BE2C (cell line): ENCODE measurements at regions not wholly inside any gene's neighbourhood (a gene's known extent, or its start where the extent isn't known, plus 50 kb on each side); places are given as distances from the start of the nearest gene placed in this dataset.
"Not testable (repeated sequence)": the region's sequence is repeated elsewhere in the genome, so short reads cannot be mapped to it uniquely, and the experiment has no call there.

Experiments used
- DNase-seq: peaks from one replicate; pipeline ENCODE4 v3.0.0-alpha.2; 2020
- H3K27me3 ChIP-seq: fragments of 250-450 bp; sonication (Bioruptor Pico); 2 replicates; pipeline ENCODE4 v1.5.1; 2020; ENCODE audit warnings: mild to moderate bottlenecking
- H3K36me3 ChIP-seq: fragments of 250-450 bp; sonication (Bioruptor Pico); 2 replicates; pipeline ENCODE4 v1.5.1; 2020; ENCODE audit warnings: mild to moderate bottlenecking
- H3K4me1 ChIP-seq: fragments of 250-450 bp; sonication (Bioruptor Pico); 2 replicates; pipeline ENCODE4 v1.5.1; 2020
- H3K4me3 ChIP-seq: 2 replicates; pipeline ENCODE4 v1.5.1; 2011; ENCODE audit warnings: low read depth, low read length
- H3K9me3 ChIP-seq: fragments of 250-450 bp; sonication (Bioruptor Pico); 2 replicates; pipeline ENCODE4 v1.5.1; 2020
- CTCF ChIP-seq: IDR thresholded peaks from 2 replicates; pipeline ENCODE4 v1.5.1; 2012; ENCODE audit warnings: mild to moderate bottlenecking, low read depth, low read length

GRCh38 chr3:143175940-143176894 is 56.6 kb downstream of the CHST2 start:
- H3K27me3 ChIP-seq, H3K4me1 ChIP-seq, DNase-seq, H3K9me3 ChIP-seq, H3K4me3 ChIP-seq, H3K36me3 ChIP-seq: not testable (repeated sequence)

GRCh38 chr3:143177965-143178364 is 58.4 kb downstream of the CHST2 start:
- not testable (repeated sequence) for H3K27me3 ChIP-seq, H3K4me1 ChIP-seq, H3K36me3 ChIP-seq, H3K4me3 ChIP-seq, H3K9me3 ChIP-seq, DNase-seq

GRCh38 chr3:143178775-143179548 is 59.4 kb downstream of the CHST2 start:
- H3K9me3 ChIP-seq, H3K36me3 ChIP-seq, H3K4me1 ChIP-seq, H3K27me3 ChIP-seq, H3K4me3 ChIP-seq, DNase-seq: not testable (repeated sequence)

GRCh38 chr3:143179603-143180002 is 60.0 kb downstream of the CHST2 start:
- no peak for TF ChIP-seq CTCF
- Histone ChIP-seq H3K27me3 (no peaks in the 10 kb centered on the region), H3K4me1 (no peaks in the 10 kb centered on the region), H3K9me3 (no peaks in the 10 kb centered on the region), H3K4me3 (no peak overlapping the region), H3K36me3 (no peaks in the 10 kb centered on the region)
- DNase-seq: no peak

GRCh38 chr3:143180860-143181259 is 61.3 kb downstream of the CHST2 start:
- not testable (repeated sequence) for H3K36me3 ChIP-seq, DNase-seq, H3K4me3 ChIP-seq, H3K27me3 ChIP-seq, H3K4me1 ChIP-seq, H3K9me3 ChIP-seq

- not testable (repeated sequence) for H3K4me1 ChIP-seq, DNase-seq
These were observed 62.4 kb downstream of the CHST2 start for GRCh38 chr3:143181977-143182376.

GRCh38 chr3:143182866-143183664 is 63.5 kb downstream of the CHST2 start:
- no peak overlapping the region for H3K4me3 ChIP-seq

More at GRCh38 chr3:143181977-143182376, 62.4 kb downstream of the CHST2 start:
- H3K9me3 ChIP-seq, H3K27me3 ChIP-seq, H3K4me3 ChIP-seq, H3K36me3 ChIP-seq: not testable (repeated sequence)

GRCh38 chr3:143183665-143183964 is 64.0 kb downstream of the CHST2 start:
- Histone ChIP-seq H3K4me1 (no peaks in the 10 kb centered on the region), H3K9me3 (no peaks in the 10 kb centered on the region), H3K36me3 (no peaks in the 10 kb centered on the region), H3K27me3 (no peaks in the 10 kb centered on the region), H3K4me3 (no peak overlapping the region)
- DNase-seq: no peak
- no peak for TF ChIP-seq CTCF

More at GRCh38 chr3:143182866-143183664, 63.5 kb downstream of the CHST2 start:
- Histone ChIP-seq H3K9me3 (no peaks in the 10 kb centered on the region), H3K36me3 (no peaks in the 10 kb centered on the region), H3K4me1 (no peaks in the 10 kb centered on the region), H3K27me3 (no peaks in the 10 kb centered on the region)
- DNase-seq: no peak
- no peak for TF ChIP-seq CTCF
